ENCODE measurements at regions not wholly inside any gene's neighbourhood (a gene's known extent, or its start where the extent isn't known, plus 50 kb on each side); places are given as distances from the start of the nearest gene placed in this dataset.

DNA sequence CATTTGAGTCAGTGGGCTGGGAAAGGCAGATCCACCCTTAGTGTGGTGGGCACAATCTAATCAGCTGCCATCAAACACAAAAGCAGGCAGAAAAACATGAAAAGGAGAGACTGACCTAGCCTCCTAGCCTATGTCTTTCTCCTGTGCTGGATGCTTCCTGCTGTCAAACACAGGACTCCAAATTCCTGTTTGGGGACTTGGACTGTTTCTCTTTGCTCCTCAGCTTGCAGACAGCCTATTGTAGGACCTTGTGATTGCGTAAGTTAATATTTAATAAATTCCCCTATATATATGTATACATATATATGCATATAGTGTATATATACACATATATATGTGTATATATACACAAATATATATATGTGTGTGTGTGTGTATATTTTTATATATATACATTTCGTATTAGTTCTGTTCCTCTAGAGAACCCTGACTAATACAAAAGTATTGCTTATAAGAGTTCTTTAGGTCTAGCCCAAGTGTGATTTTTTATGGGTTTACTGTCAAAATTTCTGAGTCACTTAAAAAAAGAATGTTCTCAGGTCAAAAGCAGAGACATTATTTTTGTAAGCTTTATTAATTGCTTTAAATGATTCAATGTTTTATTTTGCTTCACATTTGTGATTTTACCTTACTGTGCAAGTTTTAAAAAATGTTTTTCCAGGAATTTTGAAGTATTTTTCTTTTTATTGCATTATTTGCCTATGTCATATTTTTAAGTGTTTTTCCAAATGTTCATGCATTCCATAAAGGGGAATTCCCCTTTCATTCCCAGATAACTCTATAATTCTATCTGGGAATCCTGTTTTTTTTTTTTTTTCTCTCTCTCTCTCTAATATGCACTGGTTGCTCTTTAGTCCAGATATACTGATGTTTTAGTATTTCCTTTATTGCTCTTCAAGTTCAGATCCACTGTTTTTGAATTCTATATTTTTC is 92.1 kb upstream of the ADAMTS5 start:
- Histone ChIP-seq H3K9me3 (replicated peaks in 1 of 2; ENCODE audit: control insufficient read depth in 1 of 2, insufficient read depth in 1 of 2, low read length in 2 of 2) (peaks cover 0 to 7% of the 10 kb centered on the region in 2 donors), H3K9ac (ENCODE audit: insufficient read depth, low read length, poor library complexity, severe bottlenecking) (no peak overlapping the region), H3K27ac (ENCODE audit: low read depth in 1 of 2, low read length in 2 of 2) (no peak overlapping the region), H4K20me1 (ENCODE audit: insufficient read depth, low read length) (no peaks in the 10 kb centered on the region), H3K27me3 (ENCODE audit: control insufficient read depth in 2 of 2, insufficient read depth in 2 of 2, low read length in 2 of 2) (no peaks in the 10 kb centered on the region), H3K36me3 (replicated peaks in 1 of 2; ENCODE audit: control insufficient read depth in 1 of 2, insufficient read depth in 2 of 2, low read length in 2 of 2) (no peaks in the 10 kb centered on the region), H3K4me1 (ENCODE audit: control insufficient read depth in 1 of 2, insufficient read depth in 2 of 2, low read length in 2 of 2) (no peaks in the 10 kb centered on the region), H3K4me2 (replicated peaks; ENCODE audit: extremely low read depth, low read length, poor library complexity, severe bottlenecking) (no peak overlapping the region), H3K4me3 (replicated peaks in 1 of 3; ENCODE audit: low read depth in 2 of 3, low read length in 3 of 3) (no peak overlapping the region), H3K79me2 (ENCODE audit: insufficient read depth, low read length) (no peaks in the 10 kb centered on the region), H2AFZ (ENCODE audit: insufficient read depth, low read depth, low read length, poor library complexity, severe bottlenecking) (no peak overlapping the region)
- no peak overlapping the region for H3K27ac Mint-ChIP-seq
- H3K9me3 Mint-ChIP-seq: peaks cover 10 to 30% (median 16%) of the 10 kb centered on the region in 7 donors
- H3K27me3 Mint-ChIP-seq (ENCODE audit: low read depth in 3 of 3): no peaks in the 10 kb centered on the region
- no peaks in the 10 kb centered on the region for H3K36me3 Mint-ChIP-seq
- TF ChIP-seq, protein P1, sequence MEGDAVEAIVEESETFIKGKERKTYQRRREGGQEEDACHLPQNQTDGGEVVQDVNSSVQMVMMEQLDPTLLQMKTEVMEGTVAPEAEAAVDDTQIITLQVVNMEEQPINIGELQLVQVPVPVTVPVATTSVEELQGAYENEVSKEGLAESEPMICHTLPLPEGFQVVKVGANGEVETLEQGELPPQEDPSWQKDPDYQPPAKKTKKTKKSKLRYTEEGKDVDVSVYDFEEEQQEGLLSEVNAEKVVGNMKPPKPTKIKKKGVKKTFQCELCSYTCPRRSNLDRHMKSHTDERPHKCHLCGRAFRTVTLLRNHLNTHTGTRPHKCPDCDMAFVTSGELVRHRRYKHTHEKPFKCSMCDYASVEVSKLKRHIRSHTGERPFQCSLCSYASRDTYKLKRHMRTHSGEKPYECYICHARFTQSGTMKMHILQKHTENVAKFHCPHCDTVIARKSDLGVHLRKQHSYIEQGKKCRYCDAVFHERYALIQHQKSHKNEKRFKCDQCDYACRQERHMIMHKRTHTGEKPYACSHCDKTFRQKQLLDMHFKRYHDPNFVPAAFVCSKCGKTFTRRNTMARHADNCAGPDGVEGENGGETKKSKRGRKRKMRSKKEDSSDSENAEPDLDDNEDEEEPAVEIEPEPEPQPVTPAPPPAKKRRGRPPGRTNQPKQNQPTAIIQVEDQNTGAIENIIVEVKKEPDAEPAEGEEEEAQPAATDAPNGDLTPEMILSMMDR (IDR thresholded peaks at IDR 0.05): no peak
- WGBS (ENCODE audit: insufficient coverage): no CpG with 5 or more reads among the region's 2 CpGs
- no peaks in the 10 kb centered on the region for H3K4me1 Mint-ChIP-seq
- H3K4me3 Mint-ChIP-seq: no peak overlapping the region
- intact Hi-C loops (cut with micrococcal nuclease): no loop called here
- DNase-seq: no peak

DNA sequence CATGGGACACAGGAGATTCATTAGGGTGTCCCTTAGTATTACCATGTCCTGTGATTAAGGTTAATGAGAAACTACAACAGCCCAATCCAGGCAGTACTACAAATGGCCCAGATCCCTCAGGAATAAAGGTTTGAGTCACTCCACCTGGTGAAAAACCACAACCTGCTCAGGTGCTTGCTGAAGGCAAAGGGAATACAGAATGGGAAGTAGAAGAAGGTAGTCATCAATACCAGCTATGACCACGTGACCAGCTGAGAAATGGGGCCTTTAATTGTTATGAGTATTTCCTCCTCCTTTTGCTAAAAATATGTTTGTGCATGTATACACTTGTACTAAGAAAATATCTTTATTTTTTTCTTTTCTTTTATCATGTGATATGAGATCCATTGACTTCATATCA is 91.1 kb upstream of the ADAMTS5 start:
- no peak overlapping the region for H3K9ac ChIP-seq (ENCODE audit: insufficient read depth, low read length, poor library complexity, severe bottlenecking)
- no CpG with 5 or more reads among the region's 1 CpG for WGBS (ENCODE audit: insufficient coverage)
- H4K20me1 ChIP-seq (ENCODE audit: insufficient read depth, low read length): no peaks in the 10 kb centered on the region
- no peak for DNase-seq
- intact Hi-C loops (cut with micrococcal nuclease): no loop called here
- H3K27ac ChIP-seq (ENCODE audit: low read depth in 1 of 2, low read length in 2 of 2): no peak overlapping the region
- H3K79me2 ChIP-seq (ENCODE audit: insufficient read depth, low read length): no peaks in the 10 kb centered on the region
- H3K9me3 ChIP-seq (replicated peaks in 1 of 2; ENCODE audit: control insufficient read depth in 1 of 2, insufficient read depth in 1 of 2, low read length in 2 of 2): peaks cover 0 to 7% of the 10 kb centered on the region in 2 donors
- Mint-ChIP-seq H3K27me3 (ENCODE audit: low read depth in 3 of 3) (peaks cover 0 to 1% (median 0%) of the 10 kb centered on the region in 3 donors), H3K9me3 (peaks cover 10 to 28% (median 16%) of the 10 kb centered on the region in 7 donors), H3K36me3 (no peaks in the 10 kb centered on the region), H3K4me3 (no peak overlapping the region), H3K4me1 (no peaks in the 10 kb centered on the region), H3K27ac (no peak overlapping the region)
- no peak overlapping the region for H2AFZ ChIP-seq (ENCODE audit: insufficient read depth, low read depth, low read length, poor library complexity, severe bottlenecking)
- H3K4me2 ChIP-seq (replicated peaks; ENCODE audit: extremely low read depth, low read length, poor library complexity, severe bottlenecking): no peak overlapping the region
- TF ChIP-seq, protein P1 (IDR thresholded peaks at IDR 0.05): no peak
- H3K4me3 ChIP-seq (replicated peaks in 1 of 3; ENCODE audit: low read depth in 2 of 3, low read length in 3 of 3): no peak overlapping the region
- no peaks in the 10 kb centered on the region for H3K36me3 ChIP-seq (replicated peaks in 1 of 2; ENCODE audit: control insufficient read depth in 1 of 2, insufficient read depth in 2 of 2, low read length in 2 of 2)
- H3K27me3 ChIP-seq (ENCODE audit: control insufficient read depth in 2 of 2, insufficient read depth in 2 of 2, low read length in 2 of 2): no peaks in the 10 kb centered on the region
- H3K4me1 ChIP-seq (ENCODE audit: control insufficient read depth in 1 of 2, insufficient read depth in 2 of 2, low read length in 2 of 2): no peaks in the 10 kb centered on the region
